Activated CD4-positive, alpha-beta T cell treated with anti-CD3 and anti-CD28 coated beads, Interleukin-2, amount 10 ng/mL, durations not matched to agents 24 days and 14 days (primary cell): ENCODE measurements at regions not wholly inside any gene's neighbourhood (a gene's known extent, or its start where the extent isn't known, plus 50 kb on each side); places are given as distances from the start of the nearest gene placed in this dataset.
"Not testable (repeated sequence)": the region's sequence is repeated elsewhere in the genome, so short reads cannot be mapped to it uniquely, and the experiment has no call there.

ENCODE experiments used
- DNase-seq: peaks from one replicate; pipeline ENCODE4 v3.0.0; 2022
- H3K27ac Mint-ChIP-seq: one replicate; pipeline ENCODE4 v1.8.0; 2022; ENCODE audit warnings: mild to moderate bottlenecking, mixed read lengths
- H3K27me3 Mint-ChIP-seq: one replicate; pipeline ENCODE4 v1.8.0; 2022; ENCODE audit warnings: mixed read lengths
- H3K36me3 Mint-ChIP-seq: one replicate; pipeline ENCODE4 v1.8.0; 2022; ENCODE audit warnings: low read depth, mild to moderate bottlenecking, mixed read lengths
- H3K4me1 Mint-ChIP-seq: one replicate; pipeline ENCODE4 v1.8.0; 2021; ENCODE audit warnings: mixed read lengths
- H3K4me3 Mint-ChIP-seq: one replicate; pipeline ENCODE4 v1.8.0; 2022; ENCODE audit warnings: mild to moderate bottlenecking, moderate library complexity, mixed read lengths
- H3K9me3 Mint-ChIP-seq: one replicate; pipeline ENCODE4 v1.8.0; 2021; ENCODE audit warnings: mixed read lengths
- intact Hi-C: fragments of 100-400 bp; cut with micrococcal nuclease; formaldehyde crosslinking; loops from one replicate; pipeline ENCODE4 v1.15.1; 2023

- no peak overlapping the region for H3K27ac Mint-ChIP-seq
- no peaks in the 10 kb centered on the region for H3K4me1 Mint-ChIP-seq
- intact Hi-C loops: no loop called here
- H3K27me3 Mint-ChIP-seq: no peaks in the 10 kb centered on the region
- no peak for DNase-seq
- H3K9me3 Mint-ChIP-seq: no peaks in the 10 kb centered on the region
- H3K36me3 Mint-ChIP-seq: no peaks in the 10 kb centered on the region
- no peak overlapping the region for H3K4me3 Mint-ChIP-seq
Measured at GRCh38 chr14:86072116-86072894, 542.4 kb downstream of the FLRT2 start.

- Mint-ChIP-seq H3K9me3 (no peaks in the 10 kb centered on the region), H3K4me3 (no peak overlapping the region), H3K4me1 (no peaks in the 10 kb centered on the region), H3K36me3 (no peaks in the 10 kb centered on the region), H3K27ac (no peak overlapping the region), H3K27me3 (no peaks in the 10 kb centered on the region)
- intact Hi-C loops: no loop called here
- DNase-seq: no peak
Measured at GRCh38 chr14:86066651-86067050, 536.7 kb downstream of the FLRT2 start.

- Mint-ChIP-seq H3K27me3 (no peaks in the 10 kb centered on the region), H3K36me3 (no peaks in the 10 kb centered on the region), H3K27ac (no peak overlapping the region), H3K4me3 (no peak overlapping the region), H3K9me3 (no peaks in the 10 kb centered on the region), H3K4me1 (no peaks in the 10 kb centered on the region)
- intact Hi-C loops: no loop called here
- no peak for DNase-seq
Measured at GRCh38 chr14:86065407-86065806, 535.5 kb downstream of the FLRT2 start.

GRCh38 chr14:86064595-86064994 is 534.7 kb downstream of the FLRT2 start:
- H3K36me3 Mint-ChIP-seq, H3K27ac Mint-ChIP-seq, intact Hi-C loops, H3K4me3 Mint-ChIP-seq, H3K4me1 Mint-ChIP-seq, DNase-seq, H3K27me3 Mint-ChIP-seq, H3K9me3 Mint-ChIP-seq: not testable (repeated sequence)

- Mint-ChIP-seq H3K4me3 (no peak overlapping the region), H3K27ac (no peak overlapping the region), H3K9me3 (no peaks in the 10 kb centered on the region), H3K36me3 (no peaks in the 10 kb centered on the region), H3K27me3 (no peaks in the 10 kb centered on the region), H3K4me1 (no peaks in the 10 kb centered on the region)
- DNase-seq: peak; percentile 73
- intact Hi-C loops: no loop called here
Measured at GRCh38 chr14:86057018-86057667, 527.2 kb downstream of the FLRT2 start.

GRCh38 chr14:86055512-86056075 is 525.6 kb downstream of the FLRT2 start:
- H3K36me3 Mint-ChIP-seq: no peaks in the 10 kb centered on the region
- H3K4me3 Mint-ChIP-seq: no peak overlapping the region
- no peak for DNase-seq
- H3K4me1 Mint-ChIP-seq: no peaks in the 10 kb centered on the region
- no peaks in the 10 kb centered on the region for H3K9me3 Mint-ChIP-seq
- H3K27me3 Mint-ChIP-seq: no peaks in the 10 kb centered on the region
- no peak overlapping the region for H3K27ac Mint-ChIP-seq
- intact Hi-C loops: no loop called here

GRCh38 chr14:86052868-86053267 is 522.9 kb downstream of the FLRT2 start:
- H3K27me3 Mint-ChIP-seq: no peaks in the 10 kb centered on the region
- no peak overlapping the region for H3K27ac Mint-ChIP-seq
- no peaks in the 10 kb centered on the region for H3K4me1 Mint-ChIP-seq
- no peak for DNase-seq
- no peaks in the 10 kb centered on the region for H3K9me3 Mint-ChIP-seq
- intact Hi-C loops: no loop called here
- H3K4me3 Mint-ChIP-seq: no peak overlapping the region
- H3K36me3 Mint-ChIP-seq: no peaks in the 10 kb centered on the region

- no peaks in the 10 kb centered on the region for H3K27me3 Mint-ChIP-seq
- no peak overlapping the region for H3K4me3 Mint-ChIP-seq
- intact Hi-C loops: no loop called here
- DNase-seq: no peak
- H3K27ac Mint-ChIP-seq: no peak overlapping the region
- H3K9me3 Mint-ChIP-seq: peaks cover under 1% of the 10 kb centered on the region
- H3K4me1 Mint-ChIP-seq: no peaks in the 10 kb centered on the region
- no peaks in the 10 kb centered on the region for H3K36me3 Mint-ChIP-seq
Measured at GRCh38 chr14:86050757-86051156, 520.8 kb downstream of the FLRT2 start.

GRCh38 chr14:86050072-86050683 is 520.2 kb downstream of the FLRT2 start:
- Mint-ChIP-seq H3K9me3 (peaks cover 6% of the 10 kb centered on the region), H3K36me3 (no peaks in the 10 kb centered on the region), H3K27me3 (no peaks in the 10 kb centered on the region), H3K4me1 (no peaks in the 10 kb centered on the region), H3K27ac (no peak overlapping the region), H3K4me3 (no peak overlapping the region)
- DNase-seq: no peak
- intact Hi-C loops: no loop called here

GRCh38 chr14:86039176-86039575 is 509.2 kb downstream of the FLRT2 start:
- intact Hi-C loops: no loop called here
- no peak for DNase-seq

GRCh38 chr14:86038387-86039042 is 508.6 kb downstream of the FLRT2 start:
- Mint-ChIP-seq H3K36me3 (no peaks in the 10 kb centered on the region), H3K9me3 (no peaks in the 10 kb centered on the region), H3K27ac (no peak overlapping the region), H3K27me3 (no peaks in the 10 kb centered on the region), H3K4me3 (no peak overlapping the region), H3K4me1 (no peaks in the 10 kb centered on the region)
- intact Hi-C loops: no loop called here
- DNase-seq: peak; percentile 78

More at GRCh38 chr14:86039176-86039575, 509.2 kb downstream of the FLRT2 start:
- H3K27ac Mint-ChIP-seq: no peak overlapping the region
- no peaks in the 10 kb centered on the region for H3K4me1 Mint-ChIP-seq
- H3K9me3 Mint-ChIP-seq: no peaks in the 10 kb centered on the region
- H3K36me3 Mint-ChIP-seq: no peaks in the 10 kb centered on the region
- H3K4me3 Mint-ChIP-seq: no peak overlapping the region
- no peaks in the 10 kb centered on the region for H3K27me3 Mint-ChIP-seq

- H3K27ac Mint-ChIP-seq: no peak overlapping the region
- intact Hi-C loops: no loop called here
- H3K27me3 Mint-ChIP-seq: no peaks in the 10 kb centered on the region
- DNase-seq: no peak
- no peaks in the 10 kb centered on the region for H3K9me3 Mint-ChIP-seq
- H3K4me1 Mint-ChIP-seq: no peaks in the 10 kb centered on the region
- no peak overlapping the region for H3K4me3 Mint-ChIP-seq
- no peaks in the 10 kb centered on the region for H3K36me3 Mint-ChIP-seq
Measured at GRCh38 chr14:86035882-86036281, 505.9 kb downstream of the FLRT2 start.

GRCh38 chr14:86027990-86028389 is 498.0 kb downstream of the FLRT2 start:
- Mint-ChIP-seq H3K27ac (no peak overlapping the region), H3K27me3 (no peaks in the 10 kb centered on the region), H3K36me3 (no peaks in the 10 kb centered on the region), H3K4me1 (no peaks in the 10 kb centered on the region), H3K4me3 (no peak overlapping the region), H3K9me3 (peaks cover 5% of the 10 kb centered on the region)
- intact Hi-C loops: no loop called here
- no peak for DNase-seq

- intact Hi-C loops: no loop called here
- Mint-ChIP-seq H3K36me3 (no peaks in the 10 kb centered on the region), H3K4me1 (no peaks in the 10 kb centered on the region), H3K27ac (no peak overlapping the region), H3K27me3 (no peaks in the 10 kb centered on the region), H3K9me3 (peaks cover 5% of the 10 kb centered on the region), H3K4me3 (no peak overlapping the region)
- no peak for DNase-seq
Measured at GRCh38 chr14:86027144-86027543, 497.2 kb downstream of the FLRT2 start.
